GM21717 (cell line): ENCODE measurements at regions not wholly inside any gene's neighbourhood (a gene's known extent, or its start where the extent isn't known, plus 50 kb on each side); places are given as distances from the start of the nearest gene placed in this dataset.
"Not testable (repeated sequence)": the region's sequence is repeated elsewhere in the genome, so short reads cannot be mapped to it uniquely, and the experiment has no call there.

Experiments used
- ATAC-seq: cut with Tn5 transposase; IDR thresholded peaks from one replicate; pipeline ENCODE4 v1.9.1; 2021; ENCODE audit warnings: mild to moderate bottlenecking, moderate library complexity; ENCODE audit not compliant: unreplicated experiment

GRCh38 chr10:89942217-89942616, 240.8 kb downstream of the KIF20B start:
- no peak for ATAC-seq

DNA sequence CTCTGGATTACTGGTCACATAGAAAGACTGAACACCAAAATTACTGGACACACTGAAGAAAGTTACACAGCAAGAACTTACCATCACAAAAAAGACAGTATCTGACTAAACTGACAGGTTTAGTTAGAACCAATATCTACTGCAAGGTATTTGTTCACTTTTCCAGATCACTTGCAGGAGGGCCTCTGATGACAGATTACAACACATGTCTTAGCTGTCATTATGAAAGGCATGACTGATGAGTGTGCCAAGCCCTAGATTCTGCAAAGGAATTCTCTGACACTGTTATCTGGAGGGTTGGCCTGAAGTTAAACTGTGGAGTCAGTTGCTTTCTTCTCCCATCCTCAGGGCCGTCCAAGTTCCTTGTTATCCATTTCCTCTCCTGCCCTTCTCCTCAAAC, 242.7 kb downstream of the KIF20B start:
- no peak for ATAC-seq

DNA sequence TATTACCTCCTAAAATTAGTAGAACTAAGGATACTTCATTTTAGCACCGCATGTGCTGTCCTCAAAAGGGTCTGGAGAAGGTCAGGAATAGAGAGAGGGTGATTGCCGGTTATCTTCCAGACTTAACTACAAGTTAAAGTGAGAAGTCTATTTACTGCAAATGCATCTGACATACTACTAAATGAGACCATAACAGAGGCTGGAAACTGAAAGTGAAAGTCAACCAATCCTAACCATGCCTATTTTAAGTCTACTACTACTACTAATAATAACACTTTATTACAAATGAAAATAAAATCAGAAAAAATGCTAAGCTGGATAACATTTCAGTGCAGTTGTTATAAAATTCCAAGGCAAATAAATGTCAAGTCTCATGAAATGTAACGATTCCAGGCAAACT, 244.7 kb downstream of the KIF20B start:
- ATAC-seq, result no peak

GRCh38 chr10:89949496-89949895, 248.1 kb downstream of the KIF20B start:
- ATAC-seq, result no peak

DNA sequence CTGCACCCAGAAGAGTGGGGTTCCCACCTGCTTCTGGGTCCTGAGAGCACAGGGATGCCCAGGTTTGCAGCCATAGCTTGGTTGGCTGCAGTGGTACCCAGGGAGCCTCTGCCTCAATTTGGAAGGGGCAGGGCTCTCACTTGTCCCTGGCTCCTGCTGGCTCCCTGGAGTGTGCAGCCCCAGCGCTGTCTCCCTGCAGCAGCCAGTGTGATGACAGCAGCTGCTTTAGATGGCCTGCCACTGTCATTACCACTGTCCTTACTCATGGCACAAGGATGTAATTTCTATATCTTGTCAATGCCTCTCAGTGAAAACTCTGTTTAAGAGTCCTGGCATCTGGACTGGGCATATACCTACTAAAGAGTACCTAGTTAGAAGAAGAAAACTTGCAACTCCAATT, 250.9 kb downstream of the KIF20B start:
- no peak for ATAC-seq

- no peak for ATAC-seq
Observed at GRCh38 chr10:89952751-89953150, 251.4 kb downstream of the KIF20B start.

DNA sequence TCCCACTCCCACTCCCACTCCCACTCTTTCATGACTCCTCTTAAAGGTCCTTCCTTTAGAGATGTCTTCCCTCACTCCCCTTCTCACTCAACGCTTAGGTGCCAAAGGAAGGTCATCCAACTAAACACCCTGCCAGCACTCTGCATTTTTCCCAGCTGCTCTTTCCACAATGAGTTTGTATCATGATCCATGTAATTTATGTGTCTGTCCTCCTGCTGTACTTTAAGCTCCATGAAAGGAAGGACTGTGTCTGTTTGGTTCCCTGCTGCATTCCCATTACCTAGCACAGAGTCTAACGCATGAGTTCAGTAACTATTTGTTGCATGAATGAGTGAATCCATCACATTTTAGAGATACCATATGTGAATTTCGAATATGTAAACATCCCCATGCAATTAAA, 252.7 kb downstream of the KIF20B start:
- no peak for ATAC-seq

DNA sequence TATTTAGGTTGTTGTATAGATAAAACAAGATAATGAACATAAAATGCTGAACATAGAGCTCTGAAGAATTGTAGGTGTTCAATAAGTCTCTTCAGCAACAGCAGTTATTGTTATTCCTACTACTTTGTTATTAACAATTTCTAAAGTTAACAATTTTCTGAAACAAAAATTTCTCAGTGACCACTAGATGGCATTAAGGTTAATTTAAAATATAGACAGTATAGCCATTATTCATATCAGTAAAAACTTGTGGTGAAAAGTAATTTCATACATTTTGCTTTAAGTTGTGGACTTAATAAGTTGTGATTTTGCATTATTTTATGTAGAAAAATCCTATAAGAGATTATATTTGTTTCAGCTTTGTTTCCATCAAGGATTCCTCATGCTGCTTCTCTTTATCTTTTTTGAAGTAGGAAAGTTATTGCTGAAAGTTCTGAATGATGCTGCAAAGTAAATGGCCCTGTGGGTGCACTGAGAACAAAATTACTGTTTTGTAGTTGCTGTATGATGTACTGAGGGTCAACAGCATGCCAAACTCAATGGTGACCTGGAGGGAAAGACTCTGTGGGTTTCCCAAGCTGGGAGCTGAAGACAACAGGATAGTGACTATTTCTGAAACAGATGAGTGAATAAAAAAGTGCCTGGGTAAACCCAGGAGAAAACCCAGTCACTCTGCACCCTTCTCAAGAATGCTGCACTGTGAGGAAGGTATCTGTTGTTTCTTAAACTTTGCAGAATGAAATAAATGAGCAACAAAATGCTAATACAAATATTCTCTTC, 253.6 kb downstream of the KIF20B start:
- no peak for ATAC-seq

DNA sequence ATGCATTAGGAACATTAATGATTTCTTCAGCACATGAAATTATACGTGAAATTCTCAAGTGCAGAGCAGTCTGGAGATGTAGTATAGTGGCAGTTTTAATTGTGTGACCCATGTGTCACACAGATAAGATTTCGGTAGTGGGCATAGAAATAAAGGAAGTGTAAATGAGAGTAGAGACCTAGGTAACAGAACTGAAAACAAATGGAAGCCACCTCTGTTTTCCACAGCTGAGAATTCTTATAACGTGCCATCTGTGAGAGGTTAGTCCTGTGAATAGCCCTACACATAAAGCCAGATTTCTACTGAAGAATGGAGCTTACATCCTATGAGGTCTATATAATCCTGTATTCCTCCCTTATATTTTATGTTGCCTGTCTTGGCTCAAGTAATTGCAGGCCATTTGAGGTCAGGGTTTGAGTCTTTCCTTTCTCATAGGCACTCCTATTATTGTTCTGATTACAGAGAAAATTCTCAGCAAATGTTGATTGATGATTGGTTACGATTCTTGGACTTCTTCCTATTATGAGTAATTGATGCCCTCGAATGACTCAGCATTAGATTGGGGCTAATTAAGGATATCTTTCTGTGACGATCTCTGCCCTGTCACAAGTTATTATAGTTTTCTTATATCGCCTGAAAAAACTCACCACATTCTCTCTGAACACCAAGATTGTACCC, 258.2 kb downstream of the KIF20B start:
- ATAC-seq, result peak; percentile 57

DNA sequence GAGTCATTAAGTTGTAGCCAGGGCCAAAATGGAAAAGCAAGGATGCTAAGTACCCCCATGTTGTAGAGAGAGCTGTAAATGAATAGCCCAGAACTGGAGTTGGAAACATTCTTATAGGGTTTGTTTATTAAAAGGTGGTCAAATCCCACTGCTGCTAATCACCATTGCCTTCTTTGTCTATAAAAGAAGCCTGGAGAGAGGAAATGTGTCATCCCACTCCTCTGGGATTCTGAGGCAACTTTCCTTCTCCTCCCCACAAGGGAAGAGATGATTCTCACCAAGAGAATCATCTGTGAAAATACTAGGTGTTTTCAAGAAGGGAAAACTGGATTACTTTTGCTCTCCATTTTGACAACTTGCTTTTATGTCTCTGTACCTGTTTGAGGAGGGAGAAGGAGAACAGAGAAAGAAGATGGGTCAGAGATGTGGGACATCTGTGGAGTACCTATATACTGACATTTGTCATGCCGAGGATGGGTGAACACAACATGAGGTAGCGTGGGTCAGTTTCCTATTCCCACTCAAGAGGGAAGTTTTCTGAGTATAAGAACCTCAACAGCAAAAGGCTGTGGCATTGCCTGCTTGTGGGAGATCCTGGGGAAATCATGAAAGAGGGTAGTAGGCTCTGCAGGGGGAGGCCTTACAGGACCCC, 262.2 kb downstream of the KIF20B start:
- ATAC-seq, result no peak

DNA sequence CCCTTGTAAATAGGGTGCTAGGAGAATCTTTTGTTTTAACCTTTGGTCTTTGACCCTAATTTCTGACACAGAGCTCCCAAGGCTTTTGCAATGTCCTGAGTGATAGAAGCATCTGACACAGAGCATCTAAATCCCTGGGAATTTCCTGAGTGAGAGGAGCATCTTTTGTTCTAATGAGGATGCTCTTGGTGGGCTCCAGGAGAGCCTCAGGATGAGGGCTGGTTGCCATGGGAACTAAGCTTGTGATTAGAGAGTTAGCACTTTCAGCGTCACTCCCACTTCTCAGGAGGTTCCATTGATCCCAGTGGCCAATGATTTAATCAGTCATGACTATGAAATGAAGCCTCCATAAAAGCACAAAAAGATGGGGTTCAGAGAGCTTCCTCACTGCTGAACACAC, 264.8 kb downstream of the KIF20B start:
- ATAC-seq, result no peak

DNA sequence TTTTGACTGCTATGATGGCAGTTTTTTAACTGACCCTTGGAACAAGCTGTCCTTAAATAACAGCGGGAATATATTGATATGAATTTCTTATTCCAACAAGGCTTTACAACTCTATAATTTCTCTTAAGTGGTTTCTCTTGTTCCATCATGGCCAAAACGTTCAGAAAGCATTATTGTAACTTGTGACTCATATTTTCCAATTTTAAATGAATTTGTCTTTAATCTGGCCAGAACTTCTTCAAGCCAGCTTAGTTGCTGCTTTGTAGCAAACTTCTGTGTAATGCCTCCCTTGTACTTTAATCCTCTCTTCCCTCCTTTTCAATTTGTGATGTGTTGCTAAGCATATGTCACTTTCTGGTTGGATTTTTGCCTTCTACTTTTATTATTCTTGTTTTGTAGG, 271.9 kb downstream of the KIF20B start:
- no peak for ATAC-seq

GRCh38 chr10:89975071-89975470, 273.7 kb downstream of the KIF20B start:
- ATAC-seq, result no peak

GRCh38 chr10:89975771-89976170, 274.4 kb downstream of the KIF20B start:
- ATAC-seq, result no peak

DNA sequence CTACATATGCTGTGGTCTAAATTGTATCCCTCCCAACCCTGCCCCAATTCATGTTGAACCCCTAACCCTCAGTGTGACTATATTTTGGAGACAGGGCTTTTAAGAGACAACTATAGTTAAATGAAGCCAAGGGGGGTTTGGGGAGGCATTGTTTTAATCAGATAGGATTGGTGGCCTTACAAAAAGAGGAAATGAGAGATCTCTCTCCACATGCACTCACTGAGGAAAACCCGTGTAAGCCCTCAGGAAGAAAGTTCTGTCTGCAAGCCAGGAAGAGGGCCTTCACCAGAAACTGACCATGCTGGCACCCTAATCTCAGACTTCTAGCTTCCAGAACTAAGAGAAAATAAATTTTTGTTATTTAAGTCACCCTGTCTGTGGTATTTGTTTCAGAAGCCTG, 276.7 kb downstream of the KIF20B start:
- ATAC-seq, result no peak

DNA sequence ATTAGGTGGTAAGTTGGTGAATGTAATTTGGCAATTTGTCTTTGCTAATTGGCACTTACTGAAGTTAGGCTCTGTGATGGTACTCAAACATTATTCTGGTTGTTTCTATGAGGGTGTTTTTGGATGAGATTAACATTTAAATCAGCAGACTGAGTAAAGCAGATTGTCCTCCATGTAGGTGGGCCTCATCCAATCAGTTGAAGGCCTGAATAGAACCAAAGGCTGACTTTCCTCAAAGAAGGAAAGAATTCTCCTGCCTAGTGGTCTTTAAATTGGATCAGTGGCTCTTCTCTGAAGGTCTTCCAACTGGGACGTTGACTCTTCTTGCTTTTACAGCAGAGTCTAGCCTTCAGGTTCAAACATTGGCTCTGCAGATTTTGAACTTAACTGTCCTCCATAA, 278.3 kb downstream of the KIF20B start:
- no peak for ATAC-seq

DNA sequence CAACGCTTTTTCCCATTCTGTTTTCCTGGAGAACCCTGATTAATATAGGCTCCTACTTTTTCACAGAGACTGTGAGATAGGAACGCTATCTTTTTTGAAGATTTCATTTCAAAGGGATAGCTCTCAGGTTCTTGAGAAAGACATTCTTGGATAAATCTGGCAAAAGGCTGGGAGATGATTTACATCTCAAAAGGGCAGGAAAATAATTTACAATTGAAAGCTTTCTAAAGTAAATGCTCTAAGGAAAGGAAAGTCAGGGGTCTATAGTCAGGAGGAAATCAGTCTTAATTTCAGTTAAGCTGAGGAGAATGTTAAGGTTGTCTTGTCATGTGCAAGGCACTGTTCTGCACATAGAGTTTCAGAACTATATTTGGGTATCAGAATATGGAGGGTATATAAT, 278.8 kb downstream of the KIF20B start:
- no peak for ATAC-seq

GRCh38 chr10:89981891-89982290, 280.5 kb downstream of the KIF20B start:
- no peak for ATAC-seq

GRCh38 chr10:89985446-89985845, 284.1 kb downstream of the KIF20B start:
- no peak for ATAC-seq

DNA sequence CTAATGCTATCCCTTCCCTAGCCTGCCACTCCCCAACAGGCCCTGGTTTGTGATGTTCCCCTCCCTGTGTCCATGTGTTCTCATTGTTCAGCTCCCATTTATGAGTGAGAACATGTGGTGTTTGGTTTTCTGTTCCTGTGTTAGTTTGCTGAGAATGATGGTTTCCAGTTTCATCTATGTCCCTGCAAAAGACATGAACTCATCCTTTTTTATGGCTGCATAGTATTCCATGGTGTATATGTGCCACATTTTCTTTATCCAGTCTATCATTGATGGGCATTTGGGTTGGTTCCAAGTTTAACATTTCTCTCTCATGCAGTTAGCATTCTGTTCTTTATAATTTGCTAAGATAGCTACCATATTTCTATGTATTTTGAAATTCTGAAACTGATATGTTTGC, 287.0 kb downstream of the KIF20B start:
- not testable (repeated sequence) for ATAC-seq

DNA sequence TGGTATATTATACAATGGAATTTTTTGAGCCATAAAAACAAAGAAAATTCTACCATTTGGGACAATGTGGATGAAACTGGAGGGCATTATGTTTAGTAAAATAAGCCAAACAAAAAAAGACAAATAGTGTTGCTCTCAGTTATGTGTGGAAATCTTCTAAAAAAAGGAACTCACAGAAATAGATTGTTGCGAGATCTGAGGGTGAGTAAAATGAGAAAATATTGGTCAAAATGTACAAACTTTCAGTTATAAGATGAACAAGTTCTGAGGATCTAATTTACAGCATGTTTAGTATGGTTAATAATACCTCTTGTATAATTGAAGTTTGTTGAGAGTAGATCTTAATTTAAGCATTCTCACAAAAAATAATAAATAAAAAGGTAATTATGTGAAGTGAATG, 291.2 kb downstream of the KIF20B start:
- ATAC-seq, result no peak

DNA sequence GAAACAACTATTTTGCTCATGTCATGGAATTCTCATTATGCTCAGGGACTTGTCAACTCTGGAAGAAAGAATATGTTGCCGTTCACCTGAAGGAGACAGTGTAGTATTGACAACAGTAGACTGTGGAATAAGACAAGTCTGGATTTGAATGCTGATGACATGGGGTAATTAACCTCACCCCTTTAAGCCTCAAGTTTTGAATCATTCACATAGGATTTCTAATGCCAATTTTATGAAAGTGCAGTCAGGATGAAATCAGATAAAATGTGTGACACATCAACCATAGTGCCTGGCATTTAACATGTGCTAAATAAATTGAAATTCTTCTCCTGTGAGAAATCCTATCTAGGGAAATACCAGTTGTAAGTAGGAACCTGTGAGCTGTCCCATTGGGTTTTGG, 305.8 kb downstream of the KIF20B start:
- no peak for ATAC-seq
